Caco-2 (cell line): ENCODE measurements at regions not wholly inside any gene's neighbourhood (a gene's known extent, or its start where the extent isn't known, plus 50 kb on each side); places are given as distances from the start of the nearest gene placed in this dataset.

ENCODE experiments used
- BruUV-seq: library from RNA; stranded (reverse); fragments of 400-500 nt; replicated peaks from 2 replicates; lab custom pipeline; 2021; lab: Mats Ljungman, UMichigan
- CTCF ChIA-PET: fragments of 300-600 bp; sonication (Branson Sonifier 250); formaldehyde crosslinking; loops from one replicate; lab custom pipeline; 2022; ENCODE audit warnings: antibody characterized with exemption; lab: Charles Lee
- POLR2A ChIA-PET: fragments of 300-600 bp; sonication (Branson Sonifier 250); formaldehyde crosslinking; loops from one replicate; lab custom pipeline; 2022; ENCODE audit warnings: antibody characterized with exemption; lab: Charles Lee
- DNase-seq, 2 experiments: peaks; one replicate each; pipeline versions ENCODE4 v3.0.0 to v3.0.0-alpha.2; 2020 to 2022
- H3K27me3 ChIP-seq: replicated peaks from 2 replicates; pipeline ENCODE4 v1.6.0; 2011; ENCODE audit warnings: low read length; ENCODE audit not compliant: control insufficient read depth, insufficient read depth
- H3K36me3 ChIP-seq: 2 replicates; pipeline ENCODE4 v1.5.1; 2011; ENCODE audit warnings: low read length; ENCODE audit not compliant: control insufficient read depth, insufficient read depth
- H3K4me1 ChIP-seq: fragments of 250-450 bp; sonication (Bioruptor Pico); 2 replicates; pipeline ENCODE4 v1.5.1; 2020; ENCODE audit warnings: mild to moderate bottlenecking
- H3K4me3 ChIP-seq: 2 replicates; pipeline ENCODE4 v1.5.1; 2011; ENCODE audit warnings: low read depth, mild to moderate bottlenecking, control low read depth, low read length
- H3K9me3 ChIP-seq: fragments of 250-450 bp; sonication (Bioruptor Pico); 2 replicates; pipeline ENCODE4 v1.5.1; 2020; ENCODE audit warnings: mild to moderate bottlenecking, moderate library complexity
- H3K27ac Mint-ChIP-seq: one replicate; pipeline ENCODE4 v1.8.0; 2022; ENCODE audit warnings: mixed read lengths; ENCODE audit not compliant: unreplicated experiment
- H3K27me3 Mint-ChIP-seq: one replicate; pipeline ENCODE4 v1.8.0; 2022; ENCODE audit warnings: mixed read lengths; ENCODE audit not compliant: insufficient read depth, unreplicated experiment
- H3K36me3 Mint-ChIP-seq: one replicate; pipeline ENCODE4 v1.8.0; 2022; ENCODE audit warnings: mild to moderate bottlenecking, mixed read lengths; ENCODE audit not compliant: insufficient read depth, unreplicated experiment
- H3K4me1 Mint-ChIP-seq: one replicate; pipeline ENCODE4 v1.8.0; 2022; ENCODE audit warnings: low read depth, mixed read lengths; ENCODE audit not compliant: unreplicated experiment
- H3K4me3 Mint-ChIP-seq: one replicate; pipeline ENCODE4 v1.8.0; 2022; ENCODE audit warnings: mild to moderate bottlenecking, moderate library complexity, mixed read lengths; ENCODE audit not compliant: unreplicated experiment
- H3K9me3 Mint-ChIP-seq: one replicate; pipeline ENCODE4 v1.8.0; 2022; ENCODE audit warnings: mixed read lengths; ENCODE audit not compliant: unreplicated experiment
- CTCF ChIP-seq, 2 experiments: fragments of 200-600 bp in 1 of 2; IDR thresholded peaks; 1 replicate in 1 of 2; 2 replicates in 1 of 2; pipeline versions ENCODE4 v1.5.1 to v1.8.0; 2011 to 2022; ENCODE audit warnings: antibody characterized with exemption in 1 of 2, control low read depth in 1 of 2, inconsistent platforms in 1 of 2, low read depth in 1 of 2, low read length in 1 of 2, mild to moderate bottlenecking in 1 of 2, moderate library complexity in 1 of 2; ENCODE audit not compliant: insufficient read depth in 1 of 2, severe bottlenecking in 1 of 2, unreplicated experiment in 1 of 2
- intact Hi-C: fragments of 100-400 bp; cut with micrococcal nuclease; formaldehyde crosslinking; loops from one replicate; pipeline ENCODE4 v1.10.0; 2022; ENCODE audit not compliant: unreplicated experiment

- no TSS peak for BruUV-seq
- Mint-ChIP-seq H3K4me3 (no peak overlapping the region), H3K27me3 (peaks cover 14% of the 10 kb centered on the region), H3K9me3 (no peaks in the 10 kb centered on the region), H3K36me3 (no peaks in the 10 kb centered on the region), H3K27ac (no peak overlapping the region), H3K4me1 (no peaks in the 10 kb centered on the region)
- Histone ChIP-seq H3K4me1 (no peaks in the 10 kb centered on the region), H3K9me3 (peaks cover 3% of the 10 kb centered on the region; the same call in 1 of the 2 replicates), H3K36me3 (no peaks in the 10 kb centered on the region), H3K27me3 (no peaks in the 10 kb centered on the region), H3K4me3 (no peak overlapping the region)
- ChIA-PET CTCF (no interaction called here), POLR2A (no interaction called here)
- intact Hi-C loops, result no loop called here
- TF ChIP-seq CTCF (IDR thresholded peaks at IDR 0.05; ENCODE audit: insufficient read depth in 1 of 2, low read depth in 1 of 2, low read length in 1 of 2, severe bottlenecking in 1 of 2, unreplicated experiment in 1 of 2), result no peak
- no peak for DNase-seq
Measured at GRCh38 chr16:65842067-65842466, 524.4 kb upstream of the CDH5 start.

- H3K4me3 Mint-ChIP-seq, result no peak overlapping the region
- H3K9me3 Mint-ChIP-seq, result peaks cover 6% of the 10 kb centered on the region
- Histone ChIP-seq H3K4me1 (no peaks in the 10 kb centered on the region), H3K9me3 (no peaks in the 10 kb centered on the region; the same call in 1 of the 2 replicates), H3K36me3 (no peaks in the 10 kb centered on the region), H3K4me3 (no peak overlapping the region), H3K27me3 (no peaks in the 10 kb centered on the region)
- H3K27me3 Mint-ChIP-seq, result peaks cover 11% of the 10 kb centered on the region
- intact Hi-C loops, result no loop called here
- H3K4me1 Mint-ChIP-seq, result no peaks in the 10 kb centered on the region
- DNase-seq, result no peak
- no peak overlapping the region for H3K27ac Mint-ChIP-seq
- TF ChIP-seq CTCF (IDR thresholded peaks at IDR 0.05; ENCODE audit: insufficient read depth in 1 of 2, low read depth in 1 of 2, low read length in 1 of 2, severe bottlenecking in 1 of 2, unreplicated experiment in 1 of 2), result no peak
- CTCF ChIA-PET, result no interaction called here
- H3K36me3 Mint-ChIP-seq, result no peaks in the 10 kb centered on the region
- no TSS peak for BruUV-seq
- POLR2A ChIA-PET, result no interaction called here
Measured at GRCh38 chr16:65838001-65838400, 528.5 kb upstream of the CDH5 start.

- Mint-ChIP-seq H3K27ac (no peak overlapping the region), H3K36me3 (no peaks in the 10 kb centered on the region), H3K4me3 (no peak overlapping the region), H3K9me3 (peaks cover 9% of the 10 kb centered on the region), H3K27me3 (peaks cover 9% of the 10 kb centered on the region), H3K4me1 (no peaks in the 10 kb centered on the region)
- ChIA-PET CTCF (no interaction called here), POLR2A (no interaction called here)
- intact Hi-C loops, result no loop called here
- Histone ChIP-seq H3K4me3 (no peak overlapping the region), H3K4me1 (no peaks in the 10 kb centered on the region), H3K9me3 (no peaks in the 10 kb centered on the region), H3K36me3 (no peaks in the 10 kb centered on the region), H3K27me3 (no peaks in the 10 kb centered on the region)
- TF ChIP-seq CTCF (IDR thresholded peaks at IDR 0.05; ENCODE audit: insufficient read depth in 1 of 2, low read depth in 1 of 2, low read length in 1 of 2, severe bottlenecking in 1 of 2, unreplicated experiment in 1 of 2), result no peak
- no peak for DNase-seq
- BruUV-seq, result no TSS peak
Measured at GRCh38 chr16:65837464-65837863, 529.0 kb upstream of the CDH5 start.
